Keratinocyte (primary cell): ENCODE measurements at regions not wholly inside any gene's neighbourhood (a gene's known extent, or its start where the extent isn't known, plus 50 kb on each side); places are given as distances from the start of the nearest gene placed in this dataset.

ENCODE experiments used
- DNase-seq: peaks from one replicate; pipeline ENCODE4 v3.0.0-alpha.2; 2011; ENCODE audit warnings: low read depth, missing footprints, low spot score
- FAIRE-seq: peaks from 2 replicates; lab custom pipeline; 2011; peaks lifted over from hg19 to GRCh38; lab: Jason Lieb, UNC
- H2AFZ ChIP-seq: 2 replicates; pipeline ENCODE4 v1.6.0; 2012; ENCODE audit warnings: low read length, control low read depth, inconsistent platforms; ENCODE audit not compliant: control insufficient read depth
- H3K27ac ChIP-seq: 2 replicates; pipeline ENCODE4 v1.5.1; 2011; ENCODE audit warnings: low read length; ENCODE audit not compliant: control insufficient read depth, insufficient read depth
- H3K27me3 ChIP-seq: 3 replicates; pipeline ENCODE4 v1.6.0; 2011; ENCODE audit warnings: low read length; ENCODE audit not compliant: control insufficient read depth, insufficient read depth; ENCODE audit errors: extremely low read depth
- H3K36me3 ChIP-seq, 2 experiments: 2 replicates in 1 of 2; 3 replicates in 1 of 2; pipeline ENCODE4 v1.5.1; 2011; ENCODE audit warnings: low read length in 2 of 2, mild to moderate bottlenecking in 1 of 2; ENCODE audit not compliant: control insufficient read depth in 2 of 2, insufficient read depth in 2 of 2; ENCODE audit errors: extremely low read depth in 1 of 2
- H3K4me1 ChIP-seq: 3 replicates; pipeline ENCODE4 v1.5.1; 2011; ENCODE audit warnings: low read length; ENCODE audit not compliant: control insufficient read depth, insufficient read depth; ENCODE audit errors: extremely low read depth
- H3K4me2 ChIP-seq: 3 replicates; pipeline ENCODE4 v1.6.0; 2011; ENCODE audit warnings: low read depth, low read length; ENCODE audit not compliant: control insufficient read depth, insufficient read depth; ENCODE audit errors: extremely low read depth
- H3K4me3 ChIP-seq, 3 experiments: fragments of 200-600 bp in 1 of 3; sonication (generic) in 1 of 3; 2 replicates in 2 of 3; 3 replicates in 1 of 3; pipeline ENCODE4 v1.5.1; 2011 to 2016; ENCODE audit warnings: low read length in 3 of 3, mild to moderate bottlenecking in 3 of 3, control low read depth in 2 of 3, inconsistent platforms in 1 of 3, low read depth in 1 of 3, mixed read lengths in 1 of 3, mixed run types in 1 of 3, moderate library complexity in 1 of 3; ENCODE audit not compliant: control insufficient read depth in 2 of 3, insufficient read depth in 2 of 3; ENCODE audit errors: extremely low read depth in 1 of 3
- H3K79me2 ChIP-seq: 2 replicates; pipeline ENCODE4 v1.6.0; 2012; ENCODE audit warnings: low read length; ENCODE audit not compliant: control insufficient read depth, insufficient read depth
- H3K9ac ChIP-seq: 3 replicates; pipeline ENCODE4 v1.6.0; 2011; ENCODE audit warnings: low read length; ENCODE audit not compliant: control insufficient read depth, insufficient read depth; ENCODE audit errors: extremely low read depth
- H3K9me1 ChIP-seq: 3 replicates; pipeline ENCODE4 v1.6.0; 2011; ENCODE audit warnings: low read length; ENCODE audit not compliant: control insufficient read depth, insufficient read depth; ENCODE audit errors: extremely low read depth
- H3K9me3 ChIP-seq: 2 replicates; pipeline ENCODE4 v1.5.1; 2012; ENCODE audit warnings: low read depth, low read length; ENCODE audit not compliant: control insufficient read depth
- H4K20me1 ChIP-seq: 3 replicates; pipeline ENCODE4 v1.6.0; 2011; ENCODE audit warnings: low read length; ENCODE audit not compliant: control insufficient read depth, insufficient read depth; ENCODE audit errors: extremely low read depth
- EZH2 ChIP-seq: IDR thresholded peaks from one replicate; pipeline ENCODE4 v1.6.1; 2012; ENCODE audit warnings: inconsistent platforms, mild to moderate bottlenecking, low read length, moderate library complexity
- dilution Hi-C: fragments of 300-500 bp; cut with MboI; formaldehyde crosslinking; loops from one replicate; pipeline ENCODE4 v1.7.0; 2020; ENCODE audit warnings: low sequenced_read_pairs; ENCODE audit not compliant: extremely low pct_ligation_motif_present
- TF ChIP-seq, protein P1 (sequence below), 3 experiments: IDR thresholded peaks in 1 of 3; conservative IDR thresholded peaks in 1 of 3; optimal IDR thresholded peaks in 1 of 3; 2 replicates in 2 of 3; 3 replicates in 1 of 3; pipeline versions ENCODE3 to v1.5.1; 2011; ENCODE audit warnings: low read length in 3 of 3, mild to moderate bottlenecking in 3 of 3, moderate library complexity in 2 of 3, control low read depth in 1 of 3, inconsistent platforms in 1 of 3; ENCODE audit not compliant: insufficient read depth in 2 of 3; ENCODE audit errors: extremely low read depth in 1 of 3

DNA sequence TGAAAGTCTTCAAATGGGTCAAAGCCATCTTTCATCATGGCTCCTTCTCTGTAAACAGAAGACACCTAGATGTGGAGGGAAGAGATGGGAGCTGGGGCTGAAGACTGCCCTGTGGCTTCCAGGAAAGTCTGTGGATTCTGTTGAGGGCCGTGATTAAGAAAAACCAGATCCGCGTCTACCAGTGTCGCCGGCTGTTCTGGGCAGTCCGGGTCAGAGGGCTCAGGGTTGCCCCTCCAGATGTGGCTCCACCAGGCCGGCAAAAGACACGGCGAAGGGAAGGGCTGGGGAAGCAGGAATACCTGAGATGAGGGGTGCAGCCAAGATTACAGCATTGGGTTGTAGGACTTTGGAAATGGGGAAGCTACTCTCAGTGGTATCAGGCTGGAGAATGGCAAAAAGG, 162.6 kb downstream of the RHOU start:
- no peak overlapping the region for H2AFZ ChIP-seq
- no peak overlapping the region for H3K9ac ChIP-seq
- H3K79me2 ChIP-seq: no peaks in the 10 kb centered on the region
- no peaks in the 10 kb centered on the region for H3K9me3 ChIP-seq
- H3K9me1 ChIP-seq: no peaks in the 10 kb centered on the region
- H4K20me1 ChIP-seq: no peaks in the 10 kb centered on the region
- dilution Hi-C loops: no loop called here
- H3K36me3 ChIP-seq: no peaks in the 10 kb centered on the region
- H3K4me1 ChIP-seq: no peaks in the 10 kb centered on the region
- H3K4me3 ChIP-seq: no peak overlapping the region
- H3K4me2 ChIP-seq: no peak overlapping the region
- FAIRE-seq (no peak), DNase-seq (no peak)
- peaks cover 34% of the 10 kb centered on the region for H3K27me3 ChIP-seq
- H3K27ac ChIP-seq: no peak overlapping the region
- no peak for TF ChIP-seq EZH2
- TF ChIP-seq, protein P1, sequence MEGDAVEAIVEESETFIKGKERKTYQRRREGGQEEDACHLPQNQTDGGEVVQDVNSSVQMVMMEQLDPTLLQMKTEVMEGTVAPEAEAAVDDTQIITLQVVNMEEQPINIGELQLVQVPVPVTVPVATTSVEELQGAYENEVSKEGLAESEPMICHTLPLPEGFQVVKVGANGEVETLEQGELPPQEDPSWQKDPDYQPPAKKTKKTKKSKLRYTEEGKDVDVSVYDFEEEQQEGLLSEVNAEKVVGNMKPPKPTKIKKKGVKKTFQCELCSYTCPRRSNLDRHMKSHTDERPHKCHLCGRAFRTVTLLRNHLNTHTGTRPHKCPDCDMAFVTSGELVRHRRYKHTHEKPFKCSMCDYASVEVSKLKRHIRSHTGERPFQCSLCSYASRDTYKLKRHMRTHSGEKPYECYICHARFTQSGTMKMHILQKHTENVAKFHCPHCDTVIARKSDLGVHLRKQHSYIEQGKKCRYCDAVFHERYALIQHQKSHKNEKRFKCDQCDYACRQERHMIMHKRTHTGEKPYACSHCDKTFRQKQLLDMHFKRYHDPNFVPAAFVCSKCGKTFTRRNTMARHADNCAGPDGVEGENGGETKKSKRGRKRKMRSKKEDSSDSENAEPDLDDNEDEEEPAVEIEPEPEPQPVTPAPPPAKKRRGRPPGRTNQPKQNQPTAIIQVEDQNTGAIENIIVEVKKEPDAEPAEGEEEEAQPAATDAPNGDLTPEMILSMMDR (optimal IDR thresholded peaks at IDR 0.05 in 1 of 3, IDR thresholded peaks at IDR 0.05 in 1 of 3, conservative IDR thresholded peaks at IDR 0.05 in 1 of 3; ENCODE audit: extremely low read depth in 1 of 3, insufficient read depth in 2 of 3, low read length in 3 of 3): no peak

GRCh38 chr1:228898582-228898992, 163.3 kb downstream of the RHOU start:
- FAIRE-seq: no peak

More at GRCh38 chr1:228898582-228898992, 163.3 kb downstream of the RHOU start:
- Histone ChIP-seq H3K36me3 (no peaks in the 10 kb centered on the region), H2AFZ (no peak overlapping the region), H3K4me1 (peaks cover 5% of the 10 kb centered on the region), H3K4me2 (no peak overlapping the region), H3K27me3 (peaks cover 36% of the 10 kb centered on the region), H3K9me3 (no peaks in the 10 kb centered on the region), H3K9me1 (no peaks in the 10 kb centered on the region), H3K79me2 (no peaks in the 10 kb centered on the region), H3K27ac (no peak overlapping the region), H3K9ac (no peak overlapping the region), H4K20me1 (no peaks in the 10 kb centered on the region), H3K4me3 (no peak overlapping the region)
- no peak for DNase-seq
- TF ChIP-seq, protein P1 (optimal IDR thresholded peaks at IDR 0.05 in 1 of 3, IDR thresholded peaks at IDR 0.05 in 1 of 3, conservative IDR thresholded peaks at IDR 0.05 in 1 of 3; ENCODE audit: extremely low read depth in 1 of 3, insufficient read depth in 2 of 3, low read length in 3 of 3): no peak
- TF ChIP-seq EZH2: no peak
- dilution Hi-C loops: no loop called here
